ENCODE measurements at regions not wholly inside any gene's neighbourhood (a gene's known extent, or its start where the extent isn't known, plus 50 kb on each side); places are given as distances from the start of the nearest gene placed in this dataset.

DNA sequence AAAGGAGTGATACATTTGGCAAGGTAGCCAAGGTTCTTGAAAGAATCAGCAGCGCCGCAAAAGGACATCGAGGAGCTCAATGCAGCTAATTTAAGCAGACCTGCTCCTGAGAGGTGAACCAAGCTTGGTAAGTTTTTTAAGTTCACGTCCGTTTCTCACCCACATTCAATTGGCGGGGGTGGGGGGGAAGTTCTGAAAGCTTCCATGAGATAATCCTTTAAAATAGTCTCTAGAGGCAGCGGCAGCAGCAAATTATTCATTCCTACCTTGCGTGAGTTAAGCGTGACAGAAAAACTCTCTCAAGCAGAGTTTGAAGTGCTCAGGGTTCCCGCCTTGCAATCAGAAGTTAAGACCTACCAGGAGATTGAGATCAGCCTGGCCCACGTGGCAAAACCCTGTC lies 97.3 kb upstream of the NHSL1 start:
- no peak for TF ChIP-seq POLR2AphosphoS5 (IDR thresholded peaks at IDR 0.05; ENCODE audit: low read depth, low read length)
- TF ChIP-seq REST (IDR thresholded peaks at IDR 0.05; ENCODE audit: insufficient read depth in 1 of 2, low read depth in 2 of 2, low read length in 2 of 2) = no peak

Data from PFSK-1 (cell line).